NOMO-1 treated with DMSO at 0.1 percent for 48 hours (cell line): ENCODE measurements at regions not wholly inside any gene's neighbourhood (a gene's known extent, or its start where the extent isn't known, plus 50 kb on each side); places are given as distances from the start of the nearest gene placed in this dataset.
A peak's percentile ranks its signal among the peaks of the same experiment; 100 is the strongest.

ENCODE experiments used
- DNase-seq: peaks from one replicate; lab custom pipeline; 2025; ENCODE audit not compliant: unreplicated experiment; lab: John Stamatoyannopoulos, UW

DNA sequence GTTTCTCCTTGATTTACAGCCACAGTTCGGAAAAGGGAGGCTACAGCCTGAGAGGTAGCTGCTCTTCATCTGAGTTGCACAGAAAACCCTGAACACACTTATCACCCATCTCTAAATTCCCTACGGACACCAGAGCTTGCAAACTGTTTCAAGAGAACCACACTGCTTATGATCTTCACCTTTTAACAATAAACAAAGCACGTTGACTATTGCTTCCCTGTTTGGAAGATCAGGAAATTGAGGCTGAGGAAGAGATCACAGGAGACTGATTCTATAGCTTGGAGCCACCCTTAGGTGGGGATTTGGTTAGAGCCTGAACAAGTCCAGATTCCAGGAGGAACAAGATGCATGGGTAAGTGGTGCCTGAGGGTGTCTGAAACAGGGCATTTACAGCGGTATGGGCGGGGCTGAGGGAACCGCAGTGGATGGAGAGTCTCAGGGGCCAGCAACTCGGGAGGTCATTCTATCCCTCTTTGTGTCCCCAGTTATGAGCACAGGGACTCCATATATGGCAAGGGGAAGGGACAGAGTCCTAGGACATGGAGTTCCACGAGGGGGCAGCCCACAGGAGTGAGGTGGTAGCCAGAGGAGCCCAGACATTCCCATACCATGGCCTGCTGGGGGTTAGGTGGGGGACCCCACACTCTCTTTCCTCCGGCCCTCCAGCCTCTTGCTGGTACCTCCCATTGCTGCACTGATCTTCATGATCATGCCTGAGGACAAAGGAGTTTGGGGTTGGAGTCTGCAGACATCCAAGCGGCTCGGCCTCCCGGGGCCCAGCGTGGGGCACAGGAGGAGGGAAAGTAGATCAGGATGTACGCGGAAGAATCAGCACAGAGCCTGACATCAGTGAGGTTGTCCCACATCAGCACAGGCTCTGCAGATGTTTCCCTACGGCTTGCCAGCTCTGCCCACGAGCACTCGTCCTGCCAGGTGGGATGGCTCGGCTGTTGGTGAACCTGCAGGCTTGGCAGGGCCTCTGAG lies 162.3 kb upstream of the ZNF536 start:
- no peak for DNase-seq

DNA sequence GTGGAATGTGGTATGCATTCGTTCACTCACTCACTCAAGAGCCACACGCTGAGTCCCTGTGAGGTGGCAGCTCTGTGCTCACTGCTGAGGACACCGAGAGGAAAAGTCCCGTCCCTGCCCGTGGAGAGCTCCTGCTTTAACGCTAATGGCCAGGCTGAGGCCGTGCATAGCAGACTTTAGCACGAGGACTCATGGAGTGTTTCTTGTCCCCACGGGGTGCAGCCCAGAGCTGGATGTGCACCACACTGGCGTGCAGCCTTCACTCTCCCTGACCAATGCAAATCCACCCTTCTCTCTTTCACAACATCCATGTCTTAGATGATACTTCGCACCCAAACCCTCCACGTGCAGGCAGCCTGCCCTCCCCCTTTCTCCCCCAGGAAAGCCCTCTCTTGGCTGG lies 159.6 kb upstream of the ZNF536 start:
- no peak for DNase-seq

DNA sequence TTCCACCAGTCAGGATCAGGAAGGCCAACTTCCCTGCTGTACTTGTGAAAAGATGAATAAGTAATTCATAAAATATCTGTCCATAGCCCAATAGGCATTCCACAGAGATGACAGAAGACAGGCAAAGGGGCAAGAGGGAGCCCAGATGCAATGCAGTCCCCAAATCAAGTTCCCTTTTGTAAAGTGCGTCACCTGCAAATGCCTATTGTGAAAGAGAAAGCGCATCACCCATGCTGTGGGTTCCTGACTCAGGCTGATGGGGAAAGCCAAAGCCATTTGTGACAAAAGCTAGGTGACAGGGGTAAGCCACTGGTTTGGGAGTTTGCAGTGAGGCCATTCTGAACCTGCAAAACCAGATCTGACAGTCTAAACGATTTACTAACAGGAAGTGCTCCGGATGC lies 157.5 kb upstream of the ZNF536 start:
- peak; percentile 50 for DNase-seq

DNA sequence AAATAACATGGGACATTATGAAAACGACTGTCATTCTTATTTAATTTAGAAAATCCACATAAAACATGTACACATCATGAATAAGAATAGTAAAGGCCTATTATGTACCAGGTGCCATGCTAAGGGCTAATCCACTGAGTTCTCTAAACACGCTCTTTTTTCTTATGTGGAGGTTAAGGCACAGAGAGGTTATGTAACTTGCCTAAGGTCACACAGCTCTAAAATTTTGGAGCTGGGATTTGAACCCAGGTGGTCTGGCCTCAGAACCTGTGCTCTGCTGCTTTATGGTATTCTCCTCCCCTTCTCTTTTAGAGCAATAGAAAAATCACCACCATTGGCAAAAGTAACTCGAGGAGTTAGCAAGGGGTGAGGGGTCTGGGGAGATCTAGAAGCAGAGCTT lies 156.9 kb upstream of the ZNF536 start:
- DNase-seq, result no peak

DNA sequence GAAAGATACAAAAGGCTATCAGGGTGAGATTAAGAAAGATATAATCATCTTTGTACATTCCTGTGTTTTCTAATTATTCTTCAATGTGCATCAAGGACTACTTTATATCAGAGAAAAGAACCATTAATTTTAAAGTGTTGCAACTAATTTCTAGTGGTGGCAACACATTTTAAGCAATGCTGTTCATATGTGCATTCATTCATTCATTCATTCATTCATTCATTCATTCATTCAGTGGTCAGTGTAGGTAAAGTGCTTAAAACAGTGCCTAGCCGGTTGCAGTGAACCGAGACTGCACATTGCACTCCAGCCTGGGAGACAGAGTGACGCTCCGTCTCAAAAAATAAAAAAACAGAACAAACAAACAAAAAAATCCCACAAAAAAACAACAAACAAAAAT lies 155.7 kb upstream of the ZNF536 start:
- no peak for DNase-seq

DNA sequence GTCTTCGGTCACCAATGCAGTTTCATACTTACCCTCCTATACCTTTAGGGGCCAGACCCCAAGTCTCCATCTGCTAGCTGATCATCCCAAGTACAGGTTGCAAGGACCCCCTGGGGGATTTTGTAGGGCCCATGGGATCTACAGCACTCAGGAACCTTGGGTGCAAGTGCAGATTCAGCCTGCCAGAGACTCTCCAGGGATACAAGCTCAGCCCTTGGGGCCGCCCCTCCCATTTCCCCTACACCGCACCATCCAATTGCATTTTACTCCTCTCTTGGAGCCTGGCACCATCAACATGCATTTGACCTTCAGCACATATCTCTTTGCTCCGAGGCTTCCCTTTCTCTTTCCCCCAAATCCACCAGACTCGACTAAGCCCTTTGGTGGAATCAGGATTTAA lies 154.7 kb upstream of the ZNF536 start:
- DNase-seq, result no peak

DNA sequence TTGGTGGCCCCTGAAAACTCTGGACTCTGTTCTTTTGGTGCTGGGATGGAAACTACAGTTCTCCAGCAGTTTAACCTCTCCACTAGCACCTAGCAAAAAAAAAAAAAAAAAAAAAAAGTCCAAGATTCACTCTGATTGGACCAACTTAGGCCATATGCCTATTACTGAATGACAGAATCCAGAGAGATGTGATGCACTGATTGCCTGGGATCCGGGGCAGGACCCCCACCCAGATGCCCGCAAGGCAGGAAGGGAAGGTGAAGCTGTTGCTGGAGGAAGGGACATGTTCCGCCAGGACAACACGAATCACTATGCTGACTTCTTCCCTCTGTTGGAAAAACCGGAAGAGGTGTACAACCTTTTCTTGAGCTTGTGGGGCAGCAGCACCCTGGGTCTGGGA lies 152.5 kb upstream of the ZNF536 start:
- no peak for DNase-seq

DNA sequence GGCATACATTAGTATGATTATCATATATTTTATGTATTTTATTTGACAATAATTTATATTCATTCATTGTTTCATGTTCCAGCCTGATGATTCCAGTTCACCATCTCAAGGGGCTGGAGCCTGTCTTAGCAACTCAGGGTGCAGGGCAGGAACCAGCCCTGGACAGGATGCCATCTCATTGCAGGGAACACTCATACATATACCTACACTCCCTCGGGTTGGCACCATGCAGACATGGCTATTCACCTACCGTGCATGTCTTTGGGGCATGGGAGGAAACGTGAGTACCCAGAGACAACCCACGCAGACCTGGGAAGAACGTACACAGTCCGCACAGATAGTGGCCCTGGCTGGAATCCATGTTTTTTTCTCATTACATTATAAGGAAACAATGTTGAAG lies 151.0 kb upstream of the ZNF536 start:
- no peak for DNase-seq

DNA sequence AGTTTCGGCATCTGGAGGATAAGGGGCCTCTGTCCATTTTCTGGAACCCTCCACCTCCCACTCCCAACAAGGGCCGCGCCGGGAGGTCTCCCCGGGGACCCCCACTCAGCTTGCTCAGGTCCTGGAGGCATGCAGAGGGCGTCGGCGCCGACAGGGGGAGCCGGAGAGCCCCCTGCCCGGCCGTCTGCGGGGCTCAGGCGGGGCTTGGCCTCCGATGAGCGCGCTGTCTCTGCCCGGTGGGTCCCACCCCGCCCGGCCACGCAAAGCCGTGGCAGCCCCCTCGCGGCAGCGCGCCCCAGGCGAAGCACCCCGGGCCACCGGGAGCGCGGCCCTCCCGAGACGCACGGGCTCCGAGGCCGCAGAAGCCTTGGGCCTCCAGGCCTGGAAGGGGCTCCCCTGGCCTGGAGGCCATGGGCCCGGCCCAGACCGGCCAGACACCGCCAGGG lies 149.7 kb upstream of the ZNF536 start:
- no peak for DNase-seq

DNA sequence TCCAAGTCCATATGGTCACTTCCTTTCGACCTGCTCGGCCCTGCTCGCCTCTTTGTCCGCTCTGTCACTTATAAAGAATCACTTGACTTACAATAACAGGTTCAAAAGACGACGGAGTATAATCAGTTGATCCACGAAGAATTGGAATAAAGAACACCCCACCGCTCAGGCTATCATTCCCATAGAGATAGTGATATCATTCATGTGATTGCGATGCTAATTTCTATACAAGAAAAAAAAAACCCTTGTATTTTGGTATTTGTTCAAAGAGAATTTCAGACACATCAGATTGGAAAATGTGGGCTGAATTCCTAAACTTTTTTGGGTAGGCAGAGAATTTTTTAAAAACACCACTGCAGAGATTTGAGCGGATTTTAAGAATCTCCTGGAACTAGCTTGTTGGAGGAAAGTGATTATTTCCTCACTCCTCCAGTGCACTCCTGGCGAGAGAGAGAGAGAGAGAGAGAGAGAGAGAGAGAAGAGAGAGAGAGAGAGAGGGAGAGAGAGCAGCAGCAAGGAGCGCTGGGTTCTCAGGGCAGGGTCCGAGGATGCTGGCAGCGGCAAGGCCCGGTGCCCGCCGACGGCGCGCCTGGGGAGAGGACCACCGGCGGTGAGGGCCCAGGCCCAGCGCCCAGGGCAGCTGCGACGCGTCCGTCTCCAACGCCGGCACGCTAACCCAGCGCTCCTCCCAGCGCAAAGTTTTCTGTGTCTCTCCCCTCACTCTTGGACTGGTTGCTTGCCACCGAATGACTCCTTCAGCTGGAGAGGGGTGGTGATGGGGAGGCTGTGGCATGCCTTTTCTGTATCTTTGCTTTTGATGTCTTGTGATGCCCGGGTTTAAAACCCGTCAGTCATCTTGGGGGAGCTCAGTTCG lies 149.0 kb upstream of the ZNF536 start:
- DNase-seq, result no peak

DNA sequence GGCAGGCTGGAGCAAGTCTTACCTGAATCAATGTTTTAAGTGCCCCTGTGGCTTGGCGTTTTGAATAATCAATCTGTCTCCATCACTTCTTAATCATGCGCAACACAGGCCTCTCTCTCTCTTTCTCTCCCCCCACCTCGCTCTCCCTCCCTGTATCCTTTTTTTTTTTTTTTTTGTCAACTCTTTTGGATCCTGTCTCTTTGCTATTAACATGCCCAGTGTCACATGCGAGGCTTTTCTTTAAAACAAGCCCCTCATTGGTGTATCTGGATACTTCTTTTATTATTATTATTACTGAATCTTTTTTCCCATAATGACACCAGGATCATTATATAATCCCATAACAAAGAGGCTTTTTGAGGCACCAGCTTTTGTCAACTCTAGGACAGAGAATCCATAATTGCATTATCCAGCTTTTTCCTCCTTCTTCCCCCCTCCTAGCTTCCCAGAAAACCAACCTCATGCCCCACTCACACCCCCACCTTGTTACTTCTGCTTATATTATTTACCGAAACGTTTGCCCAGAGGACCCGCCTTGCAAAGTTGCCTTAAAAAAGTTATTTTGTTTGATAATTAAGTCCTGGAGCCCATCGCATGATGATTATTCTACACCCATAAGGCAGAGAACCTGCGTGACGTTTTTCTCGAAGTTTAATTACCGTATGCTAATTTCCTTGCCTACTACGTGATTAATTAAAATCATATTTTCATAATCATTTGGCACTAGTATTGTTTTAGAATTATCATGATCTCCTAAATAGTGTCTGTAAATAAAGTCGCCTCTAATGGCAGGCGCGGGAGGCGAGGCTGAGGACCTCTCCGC lies 148.1 kb upstream of the ZNF536 start:
- DNase-seq, result no peak

DNA sequence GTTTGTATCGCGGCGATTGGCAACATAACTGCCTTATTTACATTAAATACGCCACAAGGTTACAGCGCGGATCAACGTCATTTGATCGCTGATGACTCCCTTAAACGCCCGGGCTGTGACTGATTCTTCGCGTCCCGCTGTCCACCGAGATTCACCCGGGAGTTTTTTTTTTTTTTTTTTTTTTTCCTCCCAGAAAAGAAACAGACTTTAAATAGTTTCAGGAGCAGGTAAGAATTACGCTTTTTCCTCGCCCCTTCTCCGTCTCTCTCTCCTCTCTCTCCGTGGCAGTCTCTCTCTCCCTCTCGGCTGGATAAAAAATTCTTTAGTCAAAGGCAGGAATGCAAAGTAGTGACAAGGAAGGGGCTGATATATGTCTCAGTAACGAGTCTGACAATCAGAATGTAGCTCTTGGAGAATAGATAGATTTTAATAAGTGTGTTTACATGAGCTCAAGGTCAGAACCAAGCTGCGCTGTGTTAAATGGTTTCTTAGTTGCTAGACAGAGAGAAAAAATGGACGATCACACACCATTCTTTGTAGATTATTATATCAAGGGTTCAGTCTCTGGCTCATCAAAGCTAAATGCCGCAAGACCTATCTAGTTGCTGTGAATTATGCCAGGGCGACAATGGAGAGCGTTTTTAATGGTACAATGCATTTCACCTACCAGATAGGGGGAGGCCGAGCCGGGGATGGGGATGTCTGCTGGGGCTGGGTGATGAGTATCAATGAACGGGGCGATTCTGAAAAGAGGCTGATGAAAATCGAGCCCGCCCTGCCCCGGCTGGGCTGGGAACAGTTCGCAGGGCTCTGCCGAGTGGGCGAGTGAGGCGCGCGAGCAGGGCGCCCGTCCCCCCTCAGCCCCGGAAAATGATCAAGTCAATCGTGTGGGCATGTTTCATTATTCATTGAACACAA lies 147.2 kb upstream of the ZNF536 start:
- DNase-seq, result no peak

DNA sequence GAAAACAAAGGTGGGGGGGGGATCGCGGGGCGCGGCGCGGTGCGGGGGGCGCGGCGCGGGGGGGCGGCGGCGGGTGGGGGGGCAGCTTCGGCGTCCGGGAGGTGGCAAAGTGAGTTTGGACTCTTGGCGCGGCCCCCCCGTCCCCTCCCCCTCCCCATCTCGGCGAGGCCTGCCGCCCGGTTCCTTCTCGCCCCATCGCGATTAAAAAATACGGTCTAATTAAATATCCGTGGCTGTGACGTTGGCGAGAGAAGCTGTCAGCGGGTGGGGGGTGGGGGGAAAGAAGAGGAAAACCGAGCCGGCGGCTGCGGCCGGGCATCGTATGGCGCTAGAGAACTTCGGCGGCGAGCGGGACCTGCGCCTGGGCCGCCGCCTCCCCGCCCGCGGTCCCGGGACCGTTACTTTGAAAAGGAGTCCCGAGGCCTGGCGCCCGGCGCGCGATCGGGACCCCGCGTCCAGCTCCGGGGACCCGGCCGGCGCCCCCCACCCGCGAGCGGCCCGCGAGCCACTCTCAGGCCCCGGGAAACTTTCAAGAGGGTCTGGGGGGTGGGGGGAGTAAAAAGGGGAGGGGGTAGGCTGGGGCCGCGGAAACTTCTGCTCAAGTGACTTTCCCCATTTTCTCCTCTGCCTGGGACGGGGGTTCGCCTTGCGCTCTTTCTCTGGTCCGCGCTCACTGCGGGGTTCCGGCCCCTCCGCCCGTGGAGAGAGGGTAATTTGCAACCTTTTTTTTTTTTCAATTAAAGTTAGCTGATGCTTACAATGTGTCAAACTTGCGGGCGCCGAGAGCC lies 146.3 kb upstream of the ZNF536 start:
- no peak for DNase-seq

DNA sequence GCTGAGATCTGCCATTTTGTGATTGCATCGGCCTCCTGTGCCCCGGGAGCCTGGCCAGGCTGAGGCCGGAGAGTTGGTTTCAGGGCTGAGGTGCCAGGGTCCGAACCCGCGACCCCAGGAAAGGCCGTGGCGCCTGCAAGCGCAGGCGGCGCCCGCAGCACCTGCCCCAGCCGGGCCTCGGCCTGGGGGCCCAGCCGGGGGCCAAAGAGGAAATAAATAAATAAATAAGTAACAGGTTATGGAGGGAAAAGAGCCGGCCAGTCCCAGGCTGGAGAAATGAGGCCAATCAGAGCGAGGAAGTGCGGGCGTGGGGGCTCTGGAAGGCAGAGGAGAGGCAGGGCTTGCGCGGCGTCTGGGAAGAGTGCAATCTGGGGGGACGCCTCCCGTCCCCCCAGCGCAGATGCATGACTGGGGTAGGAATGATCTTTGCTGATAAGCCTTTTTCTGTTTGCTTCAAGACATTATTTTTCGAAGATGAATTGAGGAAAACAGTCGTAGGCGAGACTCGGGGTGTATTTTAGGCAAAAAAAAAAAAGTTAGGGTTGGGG lies 145.6 kb upstream of the ZNF536 start:
- DNase-seq, result no peak

DNA sequence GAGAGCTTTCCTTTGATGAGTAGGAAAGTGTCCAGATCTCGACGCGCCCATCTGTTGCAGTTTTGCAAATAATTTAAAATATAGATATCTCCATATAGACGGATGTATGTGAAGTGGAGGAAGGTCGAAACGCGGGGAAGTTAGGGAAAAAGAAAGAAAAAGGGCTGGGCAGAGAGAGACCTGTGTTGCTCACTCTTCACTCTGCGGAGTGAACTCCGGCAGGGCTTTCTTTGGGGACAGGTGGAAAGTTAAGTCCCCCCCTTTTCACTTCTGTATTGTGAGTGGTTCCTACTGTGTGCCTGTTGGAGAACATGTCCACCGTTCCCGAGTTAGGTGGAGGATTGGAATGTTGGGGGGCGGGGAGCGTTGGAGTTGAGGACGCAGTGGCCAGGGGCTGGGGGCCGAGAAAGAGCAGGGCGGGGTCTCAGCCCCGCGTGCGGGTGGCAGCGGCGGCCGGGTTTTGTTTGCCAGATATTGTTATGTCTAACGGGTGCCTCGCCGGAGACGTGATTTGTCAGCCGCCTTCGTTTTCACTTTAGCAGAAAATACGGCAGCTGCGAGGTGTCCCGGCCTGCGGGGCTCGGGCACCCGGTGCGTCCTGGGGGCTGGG lies 145.1 kb upstream of the ZNF536 start:
- no peak for DNase-seq

DNA sequence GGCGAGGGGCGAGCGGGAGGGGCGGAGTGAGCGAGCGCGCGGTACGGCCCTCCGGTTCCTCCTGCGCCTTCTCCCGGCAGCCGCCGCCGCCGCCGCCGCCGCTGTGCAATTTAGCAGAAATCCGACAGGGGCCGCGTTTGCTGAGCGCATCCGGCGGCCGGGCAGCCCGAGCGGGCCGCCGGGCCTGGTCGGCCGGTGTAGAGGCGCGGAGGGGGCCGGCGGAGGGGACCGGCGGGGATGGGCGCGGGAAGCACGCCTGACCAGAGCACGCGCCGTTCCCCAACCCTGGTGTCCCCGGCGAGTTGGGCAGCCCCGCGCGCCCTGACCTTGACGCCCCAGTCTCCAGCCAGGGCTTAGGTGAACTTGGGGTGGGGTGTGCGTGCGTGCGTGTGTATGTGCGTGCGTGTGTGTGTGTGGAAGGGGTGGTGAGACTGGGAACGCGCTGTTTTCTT lies 144.5 kb upstream of the ZNF536 start:
- DNase-seq, result peak; percentile 53

DNA sequence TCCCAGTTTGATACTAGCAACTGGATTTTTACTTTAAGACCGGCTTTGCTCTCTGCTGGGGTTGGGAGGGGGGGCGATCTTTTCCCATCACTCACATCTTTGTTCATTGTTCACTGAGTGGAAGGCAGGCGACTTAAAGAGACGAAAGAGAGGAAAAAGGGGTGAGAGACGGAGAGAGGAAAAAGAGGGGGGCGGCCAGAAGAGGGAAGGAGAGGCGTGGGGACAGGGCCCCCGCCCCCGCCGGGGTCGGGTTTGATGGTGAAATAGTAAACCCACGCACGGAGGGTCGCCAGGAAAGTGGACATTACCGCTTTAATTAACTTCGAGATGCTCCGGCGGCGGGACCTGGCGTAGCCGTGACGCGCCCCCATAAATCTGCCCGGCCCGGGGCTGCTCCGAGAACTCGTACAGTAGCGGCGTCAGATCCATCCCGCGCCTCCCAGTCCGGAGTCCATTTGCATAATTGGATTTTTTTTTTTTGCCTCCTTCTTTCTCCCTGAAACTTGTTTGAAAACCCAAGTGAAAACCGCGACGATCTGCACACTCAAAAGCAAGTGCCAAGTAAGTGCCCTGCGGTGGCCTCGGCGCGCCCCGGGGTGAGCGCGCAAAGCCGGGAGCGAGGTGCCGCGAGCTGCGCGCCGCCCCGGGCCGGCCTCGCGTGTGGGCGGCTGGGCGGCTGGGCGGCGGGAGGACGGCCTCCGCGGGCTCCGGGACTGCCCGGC lies 143.9 kb upstream of the ZNF536 start:
- DNase-seq, result no peak
